ENCODE measurements at regions not wholly inside any gene's neighbourhood (a gene's known extent, or its start where the extent isn't known, plus 50 kb on each side); places are given as distances from the start of the nearest gene placed in this dataset.
"Not testable (repeated sequence)": the region's sequence is repeated elsewhere in the genome, so short reads cannot be mapped to it uniquely, and the experiment has no call there.

DNA sequence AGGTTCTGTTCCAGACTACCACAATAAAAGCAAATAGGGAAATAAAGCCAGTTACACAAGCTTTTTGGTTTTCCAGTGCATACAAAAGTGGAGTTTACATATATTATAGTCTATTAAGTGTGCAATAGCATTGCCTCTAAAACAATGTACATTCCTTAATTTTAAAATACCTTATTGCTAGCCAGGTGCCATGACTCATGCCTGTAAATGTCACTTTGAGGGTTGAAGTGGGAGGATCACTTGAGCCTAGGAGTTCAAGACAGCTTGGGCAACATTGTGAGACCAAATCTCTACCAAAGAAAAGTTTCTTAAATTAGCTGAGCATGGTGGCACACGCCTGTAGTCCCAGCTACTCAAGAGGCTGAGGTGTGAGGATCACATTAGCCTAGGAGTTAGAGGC is 52.9 kb upstream of the IMP4 start:
- no peak overlapping the region for H3K4me3 ChIP-seq (ENCODE audit: low read length)
- no peaks in the 10 kb centered on the region for H3K27me3 ChIP-seq (ENCODE audit: control insufficient read depth, insufficient read depth, low read length)
- no peaks in the 10 kb centered on the region for H3K4me1 ChIP-seq (ENCODE audit: control insufficient read depth, insufficient read depth, low read length)
- no peak overlapping the region for H3K9ac ChIP-seq (ENCODE audit: low read length)
- no peaks in the 10 kb centered on the region for H3K36me3 ChIP-seq (ENCODE audit: control insufficient read depth, insufficient read depth, low read length)
- no peak overlapping the region for H3K27ac ChIP-seq (ENCODE audit: low read depth, low read length)

DNA sequence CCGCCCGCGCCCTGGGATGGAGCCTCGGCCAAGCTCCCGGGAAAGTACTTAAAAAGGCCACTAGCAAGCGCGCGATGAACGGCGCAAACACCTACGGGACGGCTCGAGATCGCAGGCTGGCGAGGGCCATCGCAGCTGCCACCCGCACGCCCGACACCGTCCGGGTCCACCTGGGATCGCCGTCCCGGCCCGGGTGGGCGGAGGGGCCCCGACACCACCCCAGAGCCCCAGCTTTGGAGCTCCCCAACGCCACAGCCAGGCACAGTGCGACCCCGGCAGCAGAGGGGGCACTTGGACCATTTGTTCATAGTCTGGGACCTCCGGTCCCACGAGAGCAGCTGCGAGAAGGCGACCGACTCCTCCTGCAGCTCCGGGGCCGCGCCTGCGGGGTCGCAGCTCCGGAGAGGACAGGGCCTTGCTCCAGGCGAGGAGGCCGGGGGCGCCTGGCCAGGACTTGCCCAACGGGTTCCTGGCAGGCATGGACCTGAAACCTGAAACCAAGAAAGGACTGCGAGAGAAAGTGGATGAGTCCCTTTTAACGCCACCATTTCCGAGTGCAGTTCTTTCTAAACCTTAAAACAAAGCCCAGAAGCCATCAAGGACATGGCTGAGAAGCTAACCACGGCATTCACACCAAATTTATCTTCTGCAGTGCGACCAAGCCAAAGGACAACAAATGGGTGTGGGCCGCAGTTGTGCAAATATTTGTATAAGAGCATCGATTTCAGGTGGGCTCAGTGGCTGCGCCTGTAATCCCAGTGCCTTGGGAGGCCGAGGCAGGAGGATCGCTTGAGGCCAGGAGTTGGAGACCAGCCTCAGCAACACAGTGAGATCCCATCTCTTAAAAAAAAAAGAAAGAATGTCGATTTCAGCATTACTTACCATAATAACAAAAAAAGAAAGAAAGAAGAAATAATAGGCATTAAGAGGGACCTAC is 54.0 kb upstream of the IMP4 start:
- H3K36me3 ChIP-seq (ENCODE audit: control insufficient read depth, insufficient read depth, low read length) = no peaks in the 10 kb centered on the region
- H3K27ac ChIP-seq (ENCODE audit: low read depth, low read length) = no peak overlapping the region
- no peaks in the 10 kb centered on the region for H3K27me3 ChIP-seq (ENCODE audit: control insufficient read depth, insufficient read depth, low read length)
- H3K9ac ChIP-seq (ENCODE audit: low read length) = no peak overlapping the region
- no peaks in the 10 kb centered on the region for H3K4me1 ChIP-seq (ENCODE audit: control insufficient read depth, insufficient read depth, low read length)
- no peak overlapping the region for H3K4me3 ChIP-seq (ENCODE audit: low read length)

DNA sequence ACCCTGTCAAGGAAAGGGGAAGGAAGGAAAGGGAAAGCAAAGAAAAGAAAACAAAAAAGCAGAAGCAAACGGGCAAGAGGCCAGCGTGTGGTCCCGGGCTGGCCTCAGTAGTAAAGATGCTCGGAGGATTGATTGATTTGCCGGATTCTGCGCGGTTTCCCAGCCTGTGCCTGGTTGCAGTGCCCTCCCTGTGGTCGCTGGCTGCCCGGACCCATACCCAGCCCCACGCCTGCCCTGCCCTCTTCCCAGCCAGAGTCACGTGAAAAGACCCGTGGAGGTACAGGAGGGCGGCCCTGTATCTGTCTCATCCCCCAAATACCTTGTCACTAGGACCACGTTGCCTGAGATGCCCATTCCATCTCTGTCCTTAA is 55.1 kb upstream of the IMP4 start:
- Histone ChIP-seq H3K27me3 (ENCODE audit: control insufficient read depth, insufficient read depth, low read length) (no peaks in the 10 kb centered on the region), H3K9ac (ENCODE audit: low read length) (no peak overlapping the region), H3K27ac (ENCODE audit: low read depth, low read length) (no peak overlapping the region), H3K4me3 (ENCODE audit: low read length) (no peak overlapping the region), H3K4me1 (ENCODE audit: control insufficient read depth, insufficient read depth, low read length) (no peaks in the 10 kb centered on the region), H3K36me3 (ENCODE audit: control insufficient read depth, insufficient read depth, low read length) (no peaks in the 10 kb centered on the region)

DNA sequence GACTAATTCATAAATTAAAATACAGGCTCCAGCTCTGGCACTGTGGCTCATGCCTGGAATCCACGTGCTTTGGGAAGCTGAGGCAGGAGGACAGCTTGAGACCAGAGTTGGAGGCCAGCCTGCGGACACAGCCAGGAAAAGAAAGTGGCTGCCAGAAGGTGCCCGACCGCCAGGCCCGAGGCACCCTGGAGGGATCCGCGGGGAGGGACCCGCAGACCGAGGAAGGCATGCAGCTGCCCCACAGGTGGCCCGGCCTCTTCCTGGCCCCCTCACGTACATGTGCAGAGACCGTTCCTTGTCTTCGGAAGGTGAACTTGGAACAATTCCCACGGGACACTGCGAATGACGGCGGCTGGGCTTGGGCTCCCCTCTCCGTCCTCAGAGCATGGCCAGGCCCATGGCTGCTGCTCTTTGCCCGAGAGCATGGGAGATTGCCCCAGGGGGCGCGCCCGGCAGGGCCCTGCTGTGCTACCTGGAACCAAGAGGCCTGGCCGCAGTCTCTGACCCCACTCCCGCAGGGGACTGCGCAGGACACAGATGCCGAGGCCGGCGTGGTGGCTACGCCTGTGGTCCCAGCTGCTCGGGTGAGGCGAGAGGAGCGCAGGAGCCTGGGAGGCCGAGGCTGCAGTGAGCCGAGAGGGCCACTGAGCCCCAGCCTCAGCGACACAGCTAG is 55.6 kb upstream of the IMP4 start:
- H3K4me1 ChIP-seq (ENCODE audit: control insufficient read depth, insufficient read depth, low read length) = no peaks in the 10 kb centered on the region
- no peak overlapping the region for H3K9ac ChIP-seq (ENCODE audit: low read length)
- H3K27ac ChIP-seq (ENCODE audit: low read depth, low read length) = no peak overlapping the region
- no peaks in the 10 kb centered on the region for H3K36me3 ChIP-seq (ENCODE audit: control insufficient read depth, insufficient read depth, low read length)
- no peak overlapping the region for H3K4me3 ChIP-seq (ENCODE audit: low read length)
- no peaks in the 10 kb centered on the region for H3K27me3 ChIP-seq (ENCODE audit: control insufficient read depth, insufficient read depth, low read length)

DNA sequence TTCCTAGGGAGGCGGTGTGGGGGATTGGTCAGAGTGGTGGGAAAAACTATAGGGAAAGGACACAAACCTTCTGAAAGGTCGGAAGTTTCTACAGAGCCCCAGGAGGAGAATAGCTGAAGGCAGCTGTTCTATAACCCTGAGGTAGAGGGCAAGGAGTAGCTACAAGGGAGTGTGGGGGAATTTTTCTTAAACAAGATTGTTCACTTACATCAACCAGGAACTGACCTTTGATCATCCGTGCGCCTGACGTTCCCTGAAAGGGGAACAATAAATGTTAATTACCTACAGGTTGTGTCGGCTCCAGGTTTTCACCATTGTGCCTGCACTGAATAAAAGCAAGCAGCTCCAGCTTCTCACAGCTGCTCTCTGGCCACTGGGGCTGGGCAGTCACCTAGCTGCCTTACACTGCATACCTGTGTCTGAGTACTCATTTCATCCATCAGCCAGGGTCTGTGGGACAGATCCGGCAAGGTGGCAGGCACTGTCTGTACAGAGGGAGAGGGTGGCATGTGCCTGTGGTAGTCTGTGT is 59.3 kb upstream of the IMP4 start:
- H3K36me3 ChIP-seq (ENCODE audit: control insufficient read depth, insufficient read depth, low read length); H3K4me3 ChIP-seq (ENCODE audit: low read length); H3K27ac ChIP-seq (ENCODE audit: low read depth, low read length); H3K4me1 ChIP-seq (ENCODE audit: control insufficient read depth, insufficient read depth, low read length); H3K9ac ChIP-seq (ENCODE audit: low read length); H3K27me3 ChIP-seq (ENCODE audit: control insufficient read depth, insufficient read depth, low read length): not testable (repeated sequence)

DNA sequence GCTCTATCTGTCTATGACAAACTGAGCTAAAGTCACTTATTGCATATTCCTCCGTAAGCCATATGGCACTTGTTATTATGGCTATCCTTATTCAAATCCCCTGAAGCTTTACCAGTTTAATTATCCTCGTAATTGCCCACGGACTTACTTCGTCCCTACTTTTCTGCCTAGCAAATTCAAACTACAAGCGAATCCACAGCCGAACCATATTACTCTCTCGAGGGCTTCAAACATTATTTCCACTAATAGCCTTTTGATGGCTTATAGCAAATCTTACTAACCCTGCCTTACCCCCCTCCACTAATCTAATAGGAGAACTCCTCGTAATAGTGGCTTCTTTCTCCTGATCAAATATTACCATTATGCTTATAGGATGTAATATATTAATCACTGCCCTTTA is 63.1 kb upstream of the IMP4 start:
- not testable (repeated sequence) for H3K4me1 ChIP-seq (ENCODE audit: control insufficient read depth, insufficient read depth, low read length); H3K9ac ChIP-seq (ENCODE audit: low read length); H3K4me3 ChIP-seq (ENCODE audit: low read length); H3K27ac ChIP-seq (ENCODE audit: low read depth, low read length); H3K27me3 ChIP-seq (ENCODE audit: control insufficient read depth, insufficient read depth, low read length); H3K36me3 ChIP-seq (ENCODE audit: control insufficient read depth, insufficient read depth, low read length)

DNA sequence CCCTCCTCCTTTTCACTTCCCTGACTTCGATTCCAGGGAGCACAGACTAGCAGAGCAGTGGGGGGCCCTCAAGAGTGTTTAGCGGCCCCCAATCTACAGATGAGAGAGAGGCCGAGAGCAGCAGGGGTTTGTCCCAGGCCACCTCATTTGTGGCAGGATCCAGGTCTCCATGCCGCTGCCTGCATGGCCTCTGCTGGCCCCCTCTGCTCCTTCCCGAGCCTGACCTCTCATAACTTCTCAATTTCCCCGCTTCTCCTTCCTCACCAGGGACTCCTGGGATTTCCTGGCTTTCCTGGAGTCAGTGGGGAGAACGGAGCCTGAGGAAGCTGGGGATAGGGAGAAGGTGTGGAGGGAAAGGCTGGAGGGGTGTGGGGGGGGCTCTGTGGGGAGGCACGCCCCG is 70.1 kb upstream of the TUBA3E start:
- not testable (repeated sequence) for H3K9ac ChIP-seq (ENCODE audit: low read length); H3K36me3 ChIP-seq (ENCODE audit: control insufficient read depth, insufficient read depth, low read length); H3K4me1 ChIP-seq (ENCODE audit: control insufficient read depth, insufficient read depth, low read length); H3K4me3 ChIP-seq (ENCODE audit: low read length); H3K27me3 ChIP-seq (ENCODE audit: control insufficient read depth, insufficient read depth, low read length); H3K27ac ChIP-seq (ENCODE audit: low read depth, low read length)

DNA sequence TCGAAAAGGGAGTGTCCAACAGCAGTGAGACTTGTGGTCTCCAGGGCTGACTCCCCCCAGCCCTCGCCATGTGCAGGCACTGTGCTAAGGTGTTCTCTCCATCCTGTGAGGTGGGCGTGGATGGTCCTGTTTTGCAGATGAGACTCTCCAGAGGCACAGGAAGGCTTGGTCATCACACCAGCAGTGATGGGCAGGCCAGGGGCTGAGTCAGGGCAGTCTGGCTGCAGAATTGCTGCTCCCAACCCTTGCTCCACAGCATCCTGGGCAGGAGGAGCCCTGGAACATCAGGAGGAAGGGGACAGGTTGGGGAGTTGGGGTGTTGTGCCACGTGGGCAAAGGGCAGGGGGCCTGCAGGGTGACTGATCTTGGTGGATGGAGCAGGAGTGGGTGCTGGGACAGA is 69.3 kb upstream of the TUBA3E start:
- not testable (repeated sequence) for H3K4me1 ChIP-seq (ENCODE audit: control insufficient read depth, insufficient read depth, low read length); H3K9ac ChIP-seq (ENCODE audit: low read length); H3K4me3 ChIP-seq (ENCODE audit: low read length); H3K36me3 ChIP-seq (ENCODE audit: control insufficient read depth, insufficient read depth, low read length); H3K27ac ChIP-seq (ENCODE audit: low read depth, low read length); H3K27me3 ChIP-seq (ENCODE audit: control insufficient read depth, insufficient read depth, low read length)

DNA sequence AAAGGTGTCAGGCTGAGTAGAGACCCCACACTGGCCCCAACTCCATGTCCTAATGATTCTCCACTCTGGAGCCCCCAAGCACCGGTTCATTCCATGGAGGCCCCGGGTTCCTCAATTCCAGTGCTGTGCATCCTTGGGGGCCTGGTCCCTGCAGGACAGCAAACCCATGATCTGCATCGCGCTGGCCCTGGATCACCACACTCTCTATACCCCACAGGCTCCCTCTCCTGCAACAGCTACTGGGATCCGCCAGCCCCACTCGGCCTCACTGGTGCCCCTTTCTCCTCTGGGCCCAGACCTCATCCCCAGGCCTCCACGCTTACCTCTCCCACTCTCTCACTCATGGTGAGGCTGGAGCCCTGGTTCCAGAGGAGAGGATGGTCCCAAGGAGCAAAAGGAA is 68.6 kb upstream of the TUBA3E start:
- not testable (repeated sequence) for H3K36me3 ChIP-seq (ENCODE audit: control insufficient read depth, insufficient read depth, low read length); H3K4me3 ChIP-seq (ENCODE audit: low read length); H3K4me1 ChIP-seq (ENCODE audit: control insufficient read depth, insufficient read depth, low read length); H3K9ac ChIP-seq (ENCODE audit: low read length); H3K27me3 ChIP-seq (ENCODE audit: control insufficient read depth, insufficient read depth, low read length); H3K27ac ChIP-seq (ENCODE audit: low read depth, low read length)

DNA sequence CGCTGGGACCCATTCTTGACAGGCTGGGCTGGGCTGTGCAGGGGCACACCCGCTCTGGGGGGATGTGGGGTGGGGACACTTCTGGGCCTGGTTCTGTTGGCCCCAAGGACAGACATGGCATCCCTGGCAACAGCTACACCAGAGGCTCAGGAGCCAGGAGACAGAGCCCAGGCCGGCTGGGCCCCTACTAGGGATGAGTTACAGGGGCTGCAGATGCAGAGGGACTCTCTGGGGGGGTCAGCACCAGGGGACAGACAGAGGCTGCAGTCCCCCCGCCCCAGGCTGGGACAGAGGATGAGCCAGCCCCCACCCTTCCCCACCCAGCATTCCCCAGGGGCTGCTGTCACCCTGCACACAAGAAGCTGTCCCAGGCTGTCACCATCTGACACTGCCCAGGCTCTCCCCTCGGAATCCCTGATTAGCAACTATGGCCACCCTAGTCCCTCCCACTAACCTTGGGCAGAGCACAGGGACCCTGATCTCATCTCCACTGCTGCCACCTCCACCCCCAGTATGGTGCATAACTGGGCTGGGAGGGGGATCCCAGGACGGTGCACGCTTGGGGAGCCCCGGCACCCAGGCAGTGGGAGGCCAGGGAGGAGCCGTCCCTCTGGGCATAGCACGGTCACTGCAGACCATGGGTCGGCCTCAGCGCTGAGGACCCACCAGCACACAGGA is 67.5 kb upstream of the TUBA3E start:
- H3K27me3 ChIP-seq (ENCODE audit: control insufficient read depth, insufficient read depth, low read length); H3K9ac ChIP-seq (ENCODE audit: low read length); H3K36me3 ChIP-seq (ENCODE audit: control insufficient read depth, insufficient read depth, low read length); H3K27ac ChIP-seq (ENCODE audit: low read depth, low read length); H3K4me1 ChIP-seq (ENCODE audit: control insufficient read depth, insufficient read depth, low read length); H3K4me3 ChIP-seq (ENCODE audit: low read length): not testable (repeated sequence)

DNA sequence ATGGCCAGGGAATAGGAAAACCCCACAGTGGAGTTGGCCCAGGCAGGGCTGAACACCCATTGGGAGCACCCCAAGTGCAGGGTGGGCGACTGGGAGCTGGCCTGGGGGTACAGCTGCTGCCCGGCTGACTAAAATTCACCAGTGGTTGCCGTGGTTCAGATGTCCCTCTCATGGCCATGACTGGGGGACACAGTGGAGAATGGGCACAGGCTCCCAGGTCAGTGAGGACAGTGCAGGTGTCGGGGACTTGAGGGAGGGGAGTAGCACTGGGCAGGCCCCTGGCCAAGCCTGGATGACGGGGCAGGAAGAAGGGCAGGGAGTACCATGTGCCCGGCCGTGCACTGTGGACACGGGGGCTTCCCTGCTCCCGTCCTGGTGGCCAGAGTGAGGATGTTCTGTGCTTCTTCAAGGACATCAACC is 66.7 kb upstream of the TUBA3E start:
- H3K36me3 ChIP-seq (ENCODE audit: control insufficient read depth, insufficient read depth, low read length) = not testable (repeated sequence)

DNA sequence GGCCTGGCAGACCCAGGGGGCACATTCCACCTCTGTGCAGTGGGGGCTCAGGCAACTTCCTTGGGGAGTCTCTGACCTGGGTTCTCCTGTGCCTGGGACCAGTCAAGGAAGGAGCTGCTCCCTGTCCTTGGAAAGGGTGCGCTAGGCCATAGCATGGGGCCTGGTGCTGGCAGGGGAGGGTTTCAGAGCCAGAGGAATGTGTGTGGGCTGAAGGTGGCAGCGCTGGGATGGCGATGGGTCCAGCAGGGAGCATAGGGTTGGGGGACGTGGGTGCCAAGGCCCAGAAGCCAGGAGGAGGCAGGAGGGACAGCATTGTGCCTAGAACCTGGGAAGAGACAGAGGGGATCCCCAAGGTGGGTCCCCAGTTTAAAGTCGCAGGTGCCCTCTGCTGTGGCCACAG is 66.3 kb upstream of the TUBA3E start:
- H3K27me3 ChIP-seq (ENCODE audit: control insufficient read depth, insufficient read depth, low read length) = no peaks in the 10 kb centered on the region
- H3K27ac ChIP-seq (ENCODE audit: low read depth, low read length) = no peak overlapping the region
- H3K4me1 ChIP-seq (ENCODE audit: control insufficient read depth, insufficient read depth, low read length) = no peaks in the 10 kb centered on the region
- H3K36me3 ChIP-seq (ENCODE audit: control insufficient read depth, insufficient read depth, low read length) = no peaks in the 10 kb centered on the region
- no peak overlapping the region for H3K4me3 ChIP-seq (ENCODE audit: low read length)
- no peak overlapping the region for H3K9ac ChIP-seq (ENCODE audit: low read length)

More for the DNA sequence above, 66.7 kb upstream of the TUBA3E start:
- H3K4me3 ChIP-seq (ENCODE audit: low read length); H3K4me1 ChIP-seq (ENCODE audit: control insufficient read depth, insufficient read depth, low read length); H3K27ac ChIP-seq (ENCODE audit: low read depth, low read length); H3K9ac ChIP-seq (ENCODE audit: low read length); H3K27me3 ChIP-seq (ENCODE audit: control insufficient read depth, insufficient read depth, low read length): not testable (repeated sequence)
